Left ventricle myocardium superior (tissue), 1 donor: ENCODE measurements at regions not wholly inside any gene's neighbourhood (a gene's known extent, or its start where the extent isn't known, plus 50 kb on each side); places are given as distances from the start of the nearest gene placed in this dataset.
A peak's percentile ranks its signal among the peaks of the same experiment; 100 is the strongest.

Experiments used
- ATAC-seq: fragments of 200-7000 bp; cut with Tn5 transposase; one replicate; pipeline ENCODE4 v1.9.1; 2020; ENCODE audit warnings: mild to moderate bottlenecking, moderate library complexity
- DNase-seq: peaks from one replicate; pipeline ENCODE4 v3.0.0-alpha.2; 2020
- intact Hi-C: fragments of 100-400 bp; cut with micrococcal nuclease; formaldehyde crosslinking; loops from one replicate; pipeline ENCODE4 v1.11.0; 2022
- donor health status: DM: no; HTN: yes; CAD: no; lungs with severe emphysema.

GRCh38 chr5:107325866-107326265, 344.9 kb downstream of the EFNA5 start:
- no peak for ATAC-seq
- DNase-seq: no peak
- intact Hi-C loops: no loop called here

GRCh38 chr5:107324809-107325208, 345.9 kb downstream of the EFNA5 start:
- intact Hi-C loops: no loop called here
- ATAC-seq (no peak), DNase-seq (no peak)

GRCh38 chr5:107324071-107324470, 346.7 kb downstream of the EFNA5 start:
- DNase-seq (no peak), ATAC-seq (no peak)
- intact Hi-C loops: no loop called here

GRCh38 chr5:107323536-107323935, 347.2 kb downstream of the EFNA5 start:
- intact Hi-C loops: no loop called here
- no peak for ATAC-seq

GRCh38 chr5:107322936-107323335, 347.8 kb downstream of the EFNA5 start:
- no peak for DNase-seq
- ATAC-seq: no peak
- intact Hi-C loops: no loop called here

More at GRCh38 chr5:107323536-107323935, 347.2 kb downstream of the EFNA5 start:
- DNase-seq: no peak

GRCh38 chr5:107321906-107322305, 348.8 kb downstream of the EFNA5 start:
- intact Hi-C loops: no loop called here
- DNase-seq: no peak
- no peak for ATAC-seq

GRCh38 chr5:107320846-107321245, 349.9 kb downstream of the EFNA5 start:
- DNase-seq: no peak
- intact Hi-C loops: no loop called here
- ATAC-seq: no peak

- intact Hi-C loops: no loop called here
- no peak for ATAC-seq
- no peak for DNase-seq
Measured at GRCh38 chr5:107320376-107320775, 350.4 kb downstream of the EFNA5 start.

- intact Hi-C loops: no loop called here
- ATAC-seq (no peak), DNase-seq (no peak)
Measured at GRCh38 chr5:107319901-107320300, 350.8 kb downstream of the EFNA5 start.

GRCh38 chr5:107314330-107314729, 356.4 kb downstream of the EFNA5 start:
- DNase-seq (no peak), ATAC-seq (no peak)
- intact Hi-C loops: no loop called here

- ATAC-seq: peak; percentile 47
- intact Hi-C loops: no loop called here
- no peak for DNase-seq
Measured at GRCh38 chr5:107313921-107314320, 356.8 kb downstream of the EFNA5 start.

- DNase-seq (no peak), ATAC-seq (no peak)
- intact Hi-C loops: no loop called here
Measured at GRCh38 chr5:107313098-107313497, 357.6 kb downstream of the EFNA5 start.

- DNase-seq (no peak), ATAC-seq (no peak)
- intact Hi-C loops: no loop called here
Measured at GRCh38 chr5:107310181-107310580, 360.6 kb downstream of the EFNA5 start.

- ATAC-seq (no peak), DNase-seq (no peak)
- intact Hi-C loops: no loop called here
Measured at GRCh38 chr5:107306594-107306993, 364.1 kb downstream of the EFNA5 start.

GRCh38 chr5:107306002-107306401, 364.7 kb downstream of the EFNA5 start:
- intact Hi-C loops: no loop called here
- no peak for ATAC-seq
- DNase-seq: no peak

GRCh38 chr5:107304684-107305083, 366.1 kb downstream of the EFNA5 start:
- DNase-seq (no peak), ATAC-seq (no peak)
- intact Hi-C loops: no loop called here

- ATAC-seq (no peak), DNase-seq (no peak)
- intact Hi-C loops: no loop called here
Measured at GRCh38 chr5:107303171-107303968, 367.4 kb downstream of the EFNA5 start.

- no peak for DNase-seq
- no peak for ATAC-seq
- intact Hi-C loops: no loop called here
Measured at GRCh38 chr5:107302441-107302840, 368.3 kb downstream of the EFNA5 start.

GRCh38 chr5:107301999-107302398, 368.7 kb downstream of the EFNA5 start:
- intact Hi-C loops: no loop called here
- DNase-seq (no peak), ATAC-seq (no peak)

GRCh38 chr5:107300721-107301327, 369.9 kb downstream of the EFNA5 start:
- no peak for DNase-seq
- no peak for ATAC-seq
- intact Hi-C loops: no loop called here

GRCh38 chr5:107296572-107296971, 374.2 kb downstream of the EFNA5 start:
- intact Hi-C loops: no loop called here
- DNase-seq (no peak), ATAC-seq (no peak)
